ENCODE measurements at regions not wholly inside any gene's neighbourhood (a gene's known extent, or its start where the extent isn't known, plus 50 kb on each side); places are given as distances from the start of the nearest gene placed in this dataset.

- TF ChIP-seq POLR2A (IDR thresholded peaks at IDR 0.05) (no peak), CTCF (IDR thresholded peaks at IDR 0.05) (no peak)
Measured at GRCh38 chr2:164281896-164282295, 339.4 kb downstream of the GRB14 start.
